ENCODE measurements at regions not wholly inside any gene's neighbourhood (a gene's known extent, or its start where the extent isn't known, plus 50 kb on each side); places are given as distances from the start of the nearest gene placed in this dataset.
A peak's percentile ranks its signal among the peaks of the same experiment; 100 is the strongest.

- TF ChIP-seq POLR2A (IDR thresholded peaks at IDR 0.05): no peak
- TF ChIP-seq CTCF (IDR thresholded peaks at IDR 0.05): no peak
- no peak for TF ChIP-seq POLR2AphosphoS5 (IDR thresholded peaks at IDR 0.05)
- no peak for TF ChIP-seq EP300 (IDR thresholded peaks at IDR 0.05)
- DNase-seq (peak in 1 of 2 donors; percentile 33), ATAC-seq (ENCODE audit: low FRiP score in 2 of 2) (no peak)
- Histone ChIP-seq H3K4me3 (no peak overlapping the region), H3K9me3 (no peaks in the 10 kb centered on the region), H3K27me3 (no peaks in the 10 kb centered on the region), H3K4me1 (peaks cover 0 to 3% (median 0%) of the 10 kb centered on the region in 4 donors), H3K36me3 (no peaks in the 10 kb centered on the region), H3K27ac (no peak overlapping the region)
- 58 to 67% methylated on average over 6 of the region's 6 CpGs for WGBS, 2 donors
These were observed 230.7 kb downstream of the CBLN4 start for GRCh38 chr20:55774628-55775027.

- Histone ChIP-seq H3K9me3 (peaks cover 0 to 8% (median 0%) of the 10 kb centered on the region in 4 donors), H3K27me3 (no peaks in the 10 kb centered on the region), H3K4me3 (no peak overlapping the region), H3K27ac (no peak overlapping the region), H3K36me3 (no peaks in the 10 kb centered on the region), H3K4me1 (no peaks in the 10 kb centered on the region)
- DNase-seq: no peak
- no peak for TF ChIP-seq CTCF (IDR thresholded peaks at IDR 0.05)
- TF ChIP-seq POLR2A (IDR thresholded peaks at IDR 0.05): no peak
- TF ChIP-seq EP300 (IDR thresholded peaks at IDR 0.05): no peak
- TF ChIP-seq POLR2AphosphoS5 (IDR thresholded peaks at IDR 0.05): no peak
- no peak for ATAC-seq (ENCODE audit: low FRiP score in 2 of 2)
These were observed 243.5 kb downstream of the CBLN4 start for GRCh38 chr20:55761797-55762196.

GRCh38 chr20:55761100-55761499, 244.2 kb downstream of the CBLN4 start:
- Histone ChIP-seq H3K27ac (no peak overlapping the region), H3K4me1 (no peaks in the 10 kb centered on the region), H3K4me3 (no peak overlapping the region), H3K36me3 (no peaks in the 10 kb centered on the region), H3K27me3 (no peaks in the 10 kb centered on the region), H3K9me3 (peaks cover 0 to 8% (median 0%) of the 10 kb centered on the region in 4 donors)
- DNase-seq (no peak), ATAC-seq (ENCODE audit: low FRiP score in 2 of 2) (no peak)
- 52 to 58% methylated on average over 3 of the region's 3 CpGs for WGBS, 2 donors
- TF ChIP-seq CTCF (IDR thresholded peaks at IDR 0.05) (no peak), POLR2A (IDR thresholded peaks at IDR 0.05) (no peak), POLR2AphosphoS5 (IDR thresholded peaks at IDR 0.05) (no peak), EP300 (IDR thresholded peaks at IDR 0.05) (no peak)

- ATAC-seq (ENCODE audit: low FRiP score in 2 of 2): no peak
- Histone ChIP-seq H3K36me3 (no peaks in the 10 kb centered on the region), H3K4me1 (no peaks in the 10 kb centered on the region), H3K9me3 (peaks cover 0 to 8% (median 0%) of the 10 kb centered on the region in 4 donors), H3K4me3 (no peak overlapping the region), H3K27ac (no peak overlapping the region), H3K27me3 (no peaks in the 10 kb centered on the region)
- TF ChIP-seq EP300 (IDR thresholded peaks at IDR 0.05) (no peak), POLR2A (IDR thresholded peaks at IDR 0.05) (no peak), CTCF (IDR thresholded peaks at IDR 0.05) (no peak), POLR2AphosphoS5 (IDR thresholded peaks at IDR 0.05) (no peak)
- WGBS, 2 donors: 45% methylated on average over 3 of the region's 3 CpGs
- DNase-seq: no peak
These were observed 244.7 kb downstream of the CBLN4 start for GRCh38 chr20:55760586-55760985.

- ATAC-seq (ENCODE audit: low FRiP score in 2 of 2): no peak
- Histone ChIP-seq H3K9me3 (no peaks in the 10 kb centered on the region), H3K27ac (no peak overlapping the region), H3K36me3 (no peaks in the 10 kb centered on the region), H3K4me1 (no peaks in the 10 kb centered on the region), H3K4me3 (no peak overlapping the region), H3K27me3 (no peaks in the 10 kb centered on the region)
- DNase-seq: no peak
- WGBS, 2 donors: 60 to 69% methylated on average over 3 of the region's 3 CpGs
- TF ChIP-seq POLR2AphosphoS5 (IDR thresholded peaks at IDR 0.05) (no peak), CTCF (IDR thresholded peaks at IDR 0.05) (no peak)
These were observed 249.5 kb downstream of the CBLN4 start for GRCh38 chr20:55755861-55756260.
